Middle frontal gyrus (tissue), 1 donor: ENCODE measurements at regions not wholly inside any gene's neighbourhood (a gene's known extent, or its start where the extent isn't known, plus 50 kb on each side); places are given as distances from the start of the nearest gene placed in this dataset.

ENCODE experiments used
- DNase-seq: peaks from one replicate; pipeline ENCODE4 v3.0.0-alpha.2; 2015; ENCODE audit warnings: low spot score; ENCODE audit errors: extremely low spot score

DNA sequence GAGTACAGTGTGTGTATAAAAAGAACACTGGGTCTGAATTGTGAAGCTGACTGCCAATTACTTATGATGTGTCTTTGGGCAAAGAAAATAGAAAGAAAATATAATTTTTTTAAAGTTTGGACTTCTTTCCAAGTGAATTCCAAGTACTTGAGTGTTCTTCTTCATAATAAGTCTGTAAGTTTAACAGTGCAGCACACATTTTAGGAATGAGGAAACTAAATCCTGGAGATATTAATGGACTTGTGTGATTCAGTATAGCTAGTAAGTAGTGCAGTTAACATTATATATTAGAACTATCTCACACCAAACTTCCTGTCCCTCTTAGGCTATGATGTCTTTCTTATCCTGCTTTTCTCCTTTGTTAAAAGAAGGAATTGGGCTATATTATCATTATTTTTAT lies 1953.8 kb downstream of the MAT2B start:
- no peak for DNase-seq

DNA sequence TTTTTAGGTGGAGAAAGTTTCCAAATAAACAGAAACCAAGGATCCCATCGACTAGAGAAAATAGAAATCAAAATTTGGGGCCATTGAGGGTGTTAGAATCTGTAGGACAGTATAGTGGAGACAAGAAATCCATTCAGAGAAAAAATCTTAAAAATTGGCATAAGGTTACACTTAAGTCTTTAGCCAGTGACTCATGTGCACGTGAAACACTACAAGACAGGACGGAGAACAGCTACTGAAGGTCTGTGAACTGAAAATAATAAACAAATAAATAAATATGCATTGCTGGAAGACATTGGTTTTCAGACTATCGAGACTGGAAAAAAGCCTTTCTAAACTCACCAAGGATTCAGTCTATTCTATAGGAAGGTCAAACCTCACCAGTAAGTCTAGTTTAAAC lies 1955.5 kb downstream of the MAT2B start:
- no peak for DNase-seq

DNA sequence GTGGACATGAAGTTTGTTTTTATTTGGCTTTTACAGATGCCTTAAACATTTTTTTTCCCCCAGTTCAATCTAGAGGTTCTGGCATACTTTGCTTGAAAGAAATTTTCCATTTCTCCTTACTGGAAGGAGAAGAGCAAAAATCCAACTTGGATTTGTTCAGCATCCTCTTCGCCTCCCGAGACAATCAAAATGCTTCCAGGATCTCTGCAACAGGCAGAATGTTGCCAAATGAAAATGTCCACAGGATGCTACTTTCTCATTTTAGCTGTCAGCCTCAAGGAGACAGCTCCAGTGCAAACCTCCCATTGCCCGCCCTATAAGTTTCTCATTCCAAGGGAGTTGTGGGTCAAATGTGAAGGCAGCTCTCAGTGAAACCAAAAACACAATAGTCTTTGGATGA lies 1972.1 kb downstream of the MAT2B start:
- no peak for DNase-seq

DNA sequence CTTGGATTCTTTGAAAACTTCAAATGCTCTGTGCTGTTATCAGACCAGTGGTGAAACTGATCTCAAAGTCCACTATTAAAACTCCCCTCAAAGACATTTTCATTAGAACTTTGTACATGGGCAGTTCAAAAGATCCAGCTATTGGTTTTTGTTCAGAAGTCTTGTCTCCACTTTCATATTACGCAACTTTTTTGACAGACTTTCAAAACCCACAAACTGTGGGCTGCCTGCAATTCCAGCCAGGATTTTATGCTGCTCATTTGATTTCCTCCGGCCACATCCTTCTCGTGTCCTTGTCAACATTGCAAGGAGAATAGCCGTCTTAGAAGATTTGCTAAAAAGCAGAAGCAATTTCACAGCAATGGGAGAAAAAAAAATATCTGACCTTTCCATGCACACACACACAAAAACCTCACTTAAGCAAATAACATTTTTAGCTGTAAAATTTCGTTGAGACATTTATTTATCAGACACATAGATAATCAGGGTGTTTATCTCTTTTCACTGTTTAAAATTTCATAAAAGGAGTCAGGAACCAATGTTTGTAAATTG lies 1990.5 kb downstream of the MAT2B start:
- no peak for DNase-seq

DNA sequence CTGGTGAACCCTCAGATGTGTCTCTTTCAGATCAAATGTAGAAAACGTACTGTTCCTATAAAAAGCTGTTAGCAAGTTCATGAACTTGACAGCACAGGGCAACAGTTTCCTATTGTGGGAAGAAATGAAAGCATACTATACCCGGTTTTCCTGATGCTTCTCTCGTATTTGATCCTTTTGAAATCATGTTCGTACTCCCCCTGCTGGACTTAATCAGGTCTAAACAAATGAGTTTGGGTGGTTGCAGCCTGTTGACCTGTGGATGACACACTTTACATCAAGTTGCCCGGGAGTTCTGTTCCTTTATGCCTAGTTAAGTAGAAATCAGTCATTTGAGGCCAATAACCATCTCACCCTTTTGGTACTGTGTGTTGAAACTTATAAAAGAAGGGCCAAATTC lies 1992.3 kb downstream of the MAT2B start:
- DNase-seq, result no peak

DNA sequence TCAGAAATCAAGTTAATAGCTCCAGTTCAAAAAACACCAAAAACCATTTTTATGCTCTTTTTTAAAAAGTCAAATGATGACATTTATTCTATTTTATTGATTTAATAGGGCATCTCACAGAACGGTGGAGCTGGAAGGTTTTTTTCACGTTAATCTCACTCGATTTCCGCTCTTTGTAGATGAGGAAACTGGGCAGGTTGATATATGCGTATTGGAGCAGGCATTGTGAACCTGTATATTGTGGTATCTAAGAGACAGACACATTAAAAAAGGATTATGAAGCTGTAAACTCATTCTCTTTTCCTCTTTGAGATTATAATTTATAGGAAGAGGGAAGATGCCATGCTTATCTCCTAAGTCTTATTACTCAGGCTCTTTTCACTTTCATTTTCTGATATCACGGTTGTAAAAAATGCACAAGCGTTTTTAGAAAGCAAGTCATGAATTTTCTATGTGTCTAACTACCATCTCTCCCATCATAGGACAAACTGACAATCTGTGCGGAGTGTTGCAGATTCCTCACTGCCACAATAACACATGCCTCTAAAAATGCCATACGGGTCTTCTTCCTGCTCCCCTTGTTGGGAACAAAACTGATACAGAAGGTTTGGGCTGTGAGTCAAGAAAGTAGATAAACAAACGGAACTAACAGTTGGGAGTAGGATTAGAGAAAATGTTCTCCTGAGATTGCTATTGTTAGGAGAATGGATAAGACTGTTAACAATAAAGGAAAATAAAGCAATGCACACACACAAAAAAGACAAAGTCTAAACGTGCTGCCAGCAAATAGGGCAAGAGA lies 1997.7 kb downstream of the MAT2B start:
- DNase-seq, result no peak

DNA sequence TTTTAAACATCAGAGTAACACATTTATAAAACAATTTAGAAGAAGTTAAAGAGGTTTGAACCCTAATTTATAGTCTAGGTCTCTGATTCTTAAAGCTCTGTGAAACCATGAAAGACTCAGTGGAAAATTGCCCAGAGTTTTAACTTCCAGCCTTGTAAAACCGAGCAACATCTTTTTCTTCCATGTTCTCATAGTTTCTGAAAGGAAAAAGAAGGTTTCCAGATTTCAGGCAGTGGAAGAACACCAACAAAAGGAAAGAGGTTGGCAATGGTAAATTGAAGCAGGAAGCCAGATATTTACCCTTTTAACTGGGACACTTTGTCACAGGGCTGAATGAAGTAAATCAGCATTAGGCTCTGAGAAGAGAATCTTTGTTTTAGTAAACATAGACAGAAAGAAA lies 1999.3 kb downstream of the MAT2B start:
- no peak for DNase-seq

DNA sequence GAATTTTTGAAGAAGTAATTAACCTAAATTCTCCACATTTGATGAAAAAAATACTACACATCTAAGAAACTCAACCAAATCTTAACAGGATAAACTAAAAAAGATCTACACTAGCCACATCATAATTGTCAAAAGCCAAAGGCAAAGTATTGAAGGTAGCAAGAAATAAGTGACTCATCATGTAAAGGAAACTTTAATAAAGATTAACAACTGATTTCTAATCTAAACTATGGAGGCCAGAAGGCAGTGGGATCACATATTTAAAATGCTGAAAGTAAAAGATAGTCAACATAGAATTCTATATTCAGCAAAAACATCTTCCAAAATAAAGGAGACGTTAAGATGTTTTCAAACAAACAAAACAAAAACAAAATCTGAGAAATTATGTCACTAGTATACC lies 2002.9 kb downstream of the MAT2B start:
- DNase-seq, result no peak

DNA sequence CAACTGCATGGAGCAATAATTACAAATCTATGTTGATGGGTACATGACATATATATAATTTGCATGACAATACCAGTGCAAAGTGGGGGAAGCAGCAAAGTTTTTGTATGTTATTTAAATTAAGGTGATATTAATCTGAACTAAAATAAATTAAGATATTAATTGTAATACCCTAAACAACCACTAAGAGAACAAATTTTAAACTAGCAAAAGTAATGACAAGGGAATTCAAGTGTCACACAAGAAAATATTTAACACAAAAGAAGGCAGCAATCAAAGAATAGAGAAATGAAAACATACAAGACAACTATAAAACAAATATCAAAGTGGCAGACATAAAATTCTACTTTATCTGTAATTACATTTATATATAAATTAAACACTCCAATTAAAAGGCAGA lies 2003.4 kb downstream of the MAT2B start:
- no peak for DNase-seq

DNA sequence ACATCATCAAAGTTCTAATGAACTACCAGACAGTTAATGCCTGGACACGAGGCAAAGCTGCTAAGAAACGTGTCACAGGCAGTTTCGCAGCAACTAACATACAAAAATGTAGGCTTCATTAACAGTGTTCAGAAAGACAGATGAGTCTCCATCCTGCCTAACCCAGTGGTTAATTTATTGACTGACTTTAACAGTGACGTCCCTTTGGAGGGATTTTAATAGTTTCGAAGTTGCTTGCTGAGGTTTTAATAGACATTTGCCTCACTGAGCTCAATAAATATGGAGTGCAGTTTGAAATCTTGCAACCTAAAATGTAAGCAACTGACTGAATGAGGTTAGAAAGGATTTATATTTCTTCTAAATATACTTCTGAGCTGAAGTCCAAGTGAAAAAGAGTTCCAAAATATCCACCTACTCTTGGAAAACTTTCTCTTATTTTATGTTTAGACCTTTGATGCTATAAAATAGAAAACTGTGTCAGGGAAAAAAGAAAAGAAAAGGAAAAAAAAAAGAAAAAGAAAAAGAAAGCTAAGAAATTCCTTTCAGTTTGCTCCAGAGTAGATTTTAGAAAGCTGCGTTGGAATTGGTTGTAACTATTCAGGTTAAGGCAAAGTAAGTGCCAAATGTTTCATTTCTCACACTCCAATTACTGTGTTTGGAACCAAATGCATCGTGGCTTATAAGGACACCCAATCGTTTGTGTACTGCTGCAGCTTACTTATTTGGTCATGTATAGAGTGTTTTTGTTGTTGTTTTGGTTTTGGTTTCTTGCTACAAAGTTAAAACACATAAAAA lies 2016.6 kb downstream of the MAT2B start:
- no peak for DNase-seq

DNA sequence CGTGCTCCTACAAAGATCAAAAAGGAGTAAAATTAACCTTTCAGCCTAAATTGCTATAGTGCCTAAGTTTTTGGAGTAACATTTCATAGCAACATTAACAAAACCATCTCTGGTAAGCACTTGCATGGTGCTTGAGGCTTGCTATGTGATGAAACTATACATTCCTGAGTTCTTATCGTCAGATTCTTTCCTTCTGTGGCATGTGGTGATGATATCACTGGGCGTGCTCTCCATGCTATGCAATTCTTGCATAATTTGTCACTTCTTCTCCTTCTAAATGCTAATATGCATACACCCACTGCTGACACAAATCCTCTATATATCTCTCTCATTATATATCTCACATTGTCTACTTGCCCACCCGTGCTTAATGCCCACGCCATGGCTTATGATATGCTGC lies 2019.9 kb downstream of the MAT2B start:
- DNase-seq, result no peak

DNA sequence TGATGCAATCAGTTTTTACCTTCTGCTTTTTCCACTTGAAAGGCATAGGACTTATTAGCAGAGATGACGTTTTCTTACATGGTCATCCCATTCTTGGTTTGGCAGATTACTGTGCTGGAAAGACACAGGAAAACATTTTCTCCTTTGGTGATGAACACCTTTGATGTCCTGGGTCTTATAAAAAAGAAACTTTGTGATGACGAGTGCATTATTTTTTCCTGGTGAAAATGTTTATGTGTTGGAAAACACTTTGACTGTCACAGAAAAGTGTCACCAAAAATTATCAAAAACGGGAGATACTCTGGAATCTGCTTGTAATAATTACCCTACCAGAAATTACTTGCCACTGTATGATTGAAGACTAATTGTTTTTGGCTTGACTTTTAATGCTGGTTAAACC lies 2020.9 kb downstream of the MAT2B start:
- no peak for DNase-seq

DNA sequence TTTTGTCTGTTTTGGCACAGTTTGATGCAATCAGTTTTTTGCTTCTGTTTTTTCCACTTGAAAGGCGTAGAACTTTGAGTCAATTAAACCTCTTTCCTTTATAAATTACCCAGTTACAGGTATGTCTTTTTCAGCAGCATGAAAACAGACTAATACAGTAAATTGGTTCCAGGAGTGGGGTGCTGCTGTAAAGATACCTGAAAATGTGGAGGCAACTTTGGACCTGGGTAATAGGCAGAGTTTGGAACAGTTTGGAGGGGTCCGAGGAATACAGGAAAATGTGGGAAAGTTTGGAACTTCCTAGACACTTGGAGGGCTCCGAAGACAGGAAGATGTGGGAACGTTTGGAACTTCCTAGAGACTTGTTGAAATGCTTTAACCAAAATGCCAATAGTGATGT lies 2022.2 kb downstream of the MAT2B start:
- DNase-seq, result no peak

DNA sequence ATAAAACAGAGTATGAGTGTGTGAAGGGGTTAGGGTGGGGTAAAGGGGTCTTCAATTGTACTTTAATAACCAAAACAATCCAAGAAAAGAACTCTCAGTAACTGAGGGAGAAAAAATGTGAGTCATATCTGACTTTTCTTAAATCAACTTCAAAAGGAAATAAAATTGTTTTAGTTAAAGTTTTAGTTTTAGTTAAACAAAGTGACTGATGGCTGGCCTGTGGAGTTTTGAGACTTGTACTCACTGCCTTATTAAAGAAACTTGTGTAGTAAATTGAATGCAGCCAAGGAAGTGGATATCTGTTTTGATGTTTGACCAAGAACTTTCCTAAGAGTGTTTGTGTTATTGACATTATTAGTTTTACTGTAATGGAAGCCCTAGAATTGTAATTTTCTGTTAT lies 2032.6 kb downstream of the MAT2B start:
- DNase-seq, result no peak

DNA sequence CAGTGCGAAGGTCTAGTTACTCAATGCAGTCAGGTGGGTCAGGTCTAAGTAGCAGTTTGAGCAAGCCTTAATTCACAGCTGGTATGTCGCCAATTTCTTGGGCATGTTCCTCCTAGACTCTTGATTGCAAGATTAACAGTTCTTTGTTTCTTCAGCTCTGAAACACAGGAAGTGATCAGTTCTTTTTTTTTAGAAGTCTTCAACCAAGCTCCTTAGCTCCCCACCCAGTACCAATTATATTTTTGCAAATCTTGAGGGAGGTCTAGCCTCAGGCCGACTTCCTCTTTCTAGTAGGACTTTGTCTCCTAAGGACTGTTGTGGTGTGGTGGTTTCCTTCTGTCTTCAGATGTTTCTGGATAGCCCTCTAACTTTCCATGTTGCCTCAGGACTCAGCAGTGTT lies 2054.2 kb downstream of the MAT2B start:
- no peak for DNase-seq

DNA sequence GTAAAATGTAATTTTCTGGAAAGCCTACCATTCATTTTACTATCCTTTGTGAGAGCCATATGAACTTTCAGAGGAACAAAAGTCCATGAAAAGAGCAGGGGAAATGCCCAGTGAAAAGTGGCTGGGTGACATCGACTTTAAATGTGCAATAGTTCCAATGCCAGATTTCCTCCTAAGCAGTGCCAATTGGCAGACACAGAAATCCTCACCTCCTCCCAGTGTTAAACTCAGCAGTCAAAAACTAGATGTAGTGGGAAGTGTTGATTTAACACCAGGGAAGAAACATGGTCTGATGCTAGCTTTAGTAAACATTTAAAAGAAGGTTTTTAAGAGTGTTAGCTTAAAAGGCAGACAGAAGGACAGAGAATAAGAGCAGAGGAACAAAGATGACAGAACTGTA lies 2055.2 kb downstream of the MAT2B start:
- no peak for DNase-seq

DNA sequence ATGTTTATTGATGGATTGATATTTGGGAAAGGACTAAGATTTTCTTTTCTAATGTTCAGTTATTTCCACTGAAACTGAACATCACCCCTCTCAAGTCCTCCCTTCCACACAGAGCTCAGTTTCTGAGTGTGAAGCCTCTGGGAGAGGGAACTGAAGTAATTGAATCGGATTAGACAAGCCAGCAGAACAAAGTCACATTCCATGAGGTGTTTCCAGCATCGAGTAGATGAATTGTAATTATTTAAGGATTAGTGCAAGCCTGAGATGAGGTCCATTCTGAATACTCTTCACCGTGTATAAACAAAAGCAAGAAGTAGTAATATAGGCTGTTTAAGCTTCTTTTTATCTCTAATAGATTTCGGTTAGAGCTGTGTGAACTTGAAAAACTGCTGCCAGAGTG lies 2060.5 kb downstream of the MAT2B start:
- no peak for DNase-seq

DNA sequence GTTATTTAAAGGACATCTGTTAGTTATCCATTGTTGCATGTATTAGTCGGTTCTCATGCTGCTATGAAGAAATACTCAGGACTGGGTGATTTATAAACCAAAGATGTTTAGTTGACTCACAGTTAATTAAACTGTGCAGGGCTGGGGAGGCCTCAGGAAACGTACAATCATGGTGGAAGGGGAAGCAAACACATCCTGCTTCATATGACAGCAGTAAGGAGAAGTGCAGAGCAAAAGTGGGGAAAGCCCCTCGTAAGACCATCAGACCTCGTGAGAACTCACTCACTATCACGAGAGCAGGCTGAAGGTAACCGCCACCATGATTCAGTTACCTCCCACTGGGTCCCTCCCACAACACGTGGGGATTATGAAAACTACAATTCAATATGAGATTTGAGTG lies 2064.1 kb downstream of the MAT2B start:
- no peak for DNase-seq

DNA sequence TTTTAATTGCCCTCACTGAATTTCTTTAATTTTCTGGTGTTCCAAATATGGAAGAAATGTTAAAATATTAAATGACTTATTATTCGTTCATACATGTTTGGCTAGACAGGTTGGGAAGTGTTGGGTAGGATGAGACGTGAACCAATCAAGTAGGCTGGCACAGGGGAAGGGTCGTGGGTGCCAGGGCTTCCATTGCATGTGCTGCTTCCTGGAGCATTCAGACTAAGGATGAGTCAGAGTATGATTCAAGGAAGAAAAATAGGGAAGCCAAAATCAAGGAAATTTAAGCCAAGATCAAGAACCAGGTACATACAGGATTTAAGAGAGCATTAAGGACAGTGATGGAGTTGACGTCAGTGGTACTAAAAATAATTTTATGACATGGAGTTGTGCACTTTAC lies 2068.0 kb downstream of the MAT2B start:
- no peak for DNase-seq

DNA sequence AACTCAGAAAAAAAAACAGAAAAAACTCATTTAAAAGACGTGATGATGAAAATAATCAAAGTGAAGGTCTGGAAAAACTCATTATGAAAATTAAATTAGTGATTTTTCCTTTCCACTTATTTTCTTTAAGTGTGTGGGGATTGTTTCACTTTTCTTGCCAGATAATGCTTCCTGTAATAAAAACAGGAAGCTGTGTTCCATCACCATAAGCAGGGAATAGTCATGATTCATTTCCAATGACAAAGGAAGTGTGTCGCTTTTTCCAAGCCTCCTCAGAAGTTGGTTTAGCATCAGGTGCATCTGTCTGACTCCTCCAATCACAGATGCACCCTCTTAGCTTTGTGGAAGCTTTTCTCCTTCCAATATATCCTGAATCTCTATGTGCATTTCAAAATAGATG lies 2068.7 kb downstream of the MAT2B start:
- DNase-seq, result no peak

DNA sequence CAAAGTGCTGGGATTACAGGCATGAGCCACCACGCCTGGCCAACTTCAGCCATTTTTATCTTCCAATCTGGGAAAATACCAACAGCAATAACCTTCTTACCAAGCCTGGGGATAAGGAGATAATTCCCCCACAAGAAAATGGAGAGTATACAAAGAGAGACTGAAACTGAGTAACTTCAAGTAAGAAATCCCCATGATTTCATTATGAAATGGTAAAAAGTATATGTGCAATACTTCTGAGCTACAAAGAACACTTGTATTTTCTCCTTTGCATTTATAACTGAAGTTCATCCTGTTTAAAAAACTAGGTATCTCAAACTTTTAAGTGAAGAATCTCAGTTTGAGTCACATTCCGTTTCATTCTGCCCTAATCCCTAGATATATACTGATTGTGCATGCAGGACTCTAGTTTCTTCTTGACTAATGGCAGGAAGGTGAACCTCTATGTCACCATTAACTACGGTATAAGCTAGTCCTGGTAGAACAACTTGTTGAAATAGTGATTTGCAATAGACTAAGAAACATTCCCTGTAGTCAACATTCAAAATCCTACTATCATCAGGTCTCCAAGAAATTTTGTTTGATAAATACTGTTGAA lies 2071.4 kb downstream of the MAT2B start:
- no peak for DNase-seq

DNA sequence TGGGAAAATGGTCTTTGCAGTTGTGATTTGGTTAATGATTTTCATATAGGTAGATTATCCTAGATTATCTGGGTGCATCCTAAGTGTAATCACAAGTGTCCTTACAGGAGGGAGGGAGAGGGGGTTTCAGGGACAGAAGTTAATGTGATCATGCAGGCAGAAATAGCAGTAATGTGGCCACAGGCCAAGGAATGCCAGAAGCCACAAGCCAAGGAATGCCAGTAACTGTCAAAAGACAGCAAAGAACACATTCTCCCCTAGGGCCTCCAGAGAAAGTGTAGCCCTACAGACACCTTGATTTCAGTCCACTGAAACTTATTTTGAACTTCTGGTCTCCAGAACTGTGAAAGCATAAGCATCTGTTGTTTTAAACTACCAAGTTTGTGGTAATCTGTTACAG lies 2074.5 kb downstream of the MAT2B start:
- DNase-seq, result no peak
